Lung (tissue), 11 donors: ENCODE measurements at regions not wholly inside any gene's neighbourhood (a gene's known extent, or its start where the extent isn't known, plus 50 kb on each side); places are given as distances from the start of the nearest gene placed in this dataset.

Experiments
- ATAC-seq: fragments of 200-7000 bp; cut with Tn5 transposase; one replicate; pipeline ENCODE4 v1.9.1; 2020; ENCODE audit warnings: moderate number of reproducible peaks; ENCODE audit not compliant: insufficient read depth, low FRiP score
- DNase-seq, 3 donors: peaks; one replicate each; pipeline ENCODE4 v3.0.0-alpha.2; 2013 to 2017
- H3K27ac ChIP-seq, 2 donors: one replicate each; pipeline ENCODE4 v1.5.1; 2013; ENCODE audit warnings: mild to moderate bottlenecking in 2 of 2, moderate library complexity in 2 of 2, control low read depth in 1 of 2, inconsistent platforms in 1 of 2, low read depth in 1 of 2, low read length in 1 of 2
- H3K27me3 ChIP-seq, 3 donors: one replicate each; pipeline ENCODE4 v1.5.1; 2013; ENCODE audit warnings: low read length in 2 of 3; ENCODE audit not compliant: control insufficient read depth in 3 of 3, insufficient read depth in 3 of 3
- H3K36me3 ChIP-seq, 4 donors: one replicate each; pipeline ENCODE4 v1.5.1; 2013; ENCODE audit warnings: low read length in 4 of 4, mild to moderate bottlenecking in 1 of 4, moderate library complexity in 1 of 4; ENCODE audit not compliant: control insufficient read depth in 4 of 4, insufficient read depth in 4 of 4
- H3K4me1 ChIP-seq, 5 donors: one replicate each; pipeline ENCODE4 v1.5.1; 2013; ENCODE audit warnings: low read length in 5 of 5, mild to moderate bottlenecking in 2 of 5, moderate library complexity in 1 of 5; ENCODE audit not compliant: control insufficient read depth in 5 of 5, insufficient read depth in 5 of 5
- H3K4me3 ChIP-seq: one replicate; pipeline ENCODE4 v1.5.1; 2013; ENCODE audit warnings: mild to moderate bottlenecking, control low read depth, moderate library complexity
- H3K9ac ChIP-seq, 2 donors: one replicate each; pipeline ENCODE4 v1.5.1; 2013; ENCODE audit warnings: low read length in 2 of 2, control low read depth in 1 of 2; ENCODE audit not compliant: insufficient read depth in 1 of 2
- H3K9me3 ChIP-seq, 4 donors: one replicate each; pipeline ENCODE4 v1.5.1; 2013; ENCODE audit warnings: low read length in 3 of 4, mild to moderate bottlenecking in 1 of 4, moderate library complexity in 1 of 4; ENCODE audit not compliant: control insufficient read depth in 4 of 4, insufficient read depth in 3 of 4
- CTCF ChIP-seq: IDR thresholded peaks from 2 replicates; pipeline ENCODE4 v1.5.1; 2012; ENCODE audit warnings: mild to moderate bottlenecking; ENCODE audit errors: control extremely low read depth, extremely low read depth
- WGBS, 2 donors: extraction: QIAGEN DNeasy Blood & Tissue Kit; methylation state at CpG; one replicate each; pipeline ENCODE4 v1.1.7; 2013; 5-methylcytosine and 5-hydroxymethylcytosine counted together
- donor health status: control.
- donor health status: control.
- donor health status: Bipolar disorder and iron deficiency.
- donor health status: healthy.
- donor health status: DM: yes; HTN: yes; CAD: no.

- no peak overlapping the region for H3K9ac ChIP-seq
- H3K27me3 ChIP-seq = no peaks in the 10 kb centered on the region
- no peaks in the 10 kb centered on the region for H3K4me1 ChIP-seq
- ATAC-seq (no peak), DNase-seq (no peak)
- TF ChIP-seq CTCF = no peak
- WGBS, 2 donors = 88 to 90% methylated on average over 1 of the region's 1 CpG
- H3K36me3 ChIP-seq = no peaks in the 10 kb centered on the region
- peaks cover 0 to 24% (median 0%) of the 10 kb centered on the region in 4 donors for H3K9me3 ChIP-seq
- H3K4me3 ChIP-seq = no peak overlapping the region
- H3K27ac ChIP-seq = no peak overlapping the region
Measured at GRCh38 chr4:95982516-95982915, 142.6 kb downstream of the PDHA2 start.

GRCh38 chr4:95984081-95984480, 144.2 kb downstream of the PDHA2 start:
- Histone ChIP-seq H3K27me3 (peaks cover 0 to 3% (median 0%) of the 10 kb centered on the region in 3 donors), H3K27ac (no peak overlapping the region), H3K4me1 (no peaks in the 10 kb centered on the region), H3K9ac (no peak overlapping the region), H3K36me3 (no peaks in the 10 kb centered on the region), H3K9me3 (peaks cover 0 to 24% (median 0%) of the 10 kb centered on the region in 4 donors), H3K4me3 (no peak overlapping the region)
- ATAC-seq = no peak
- 73 to 85% methylated on average over 6 of the region's 6 CpGs for WGBS, 2 donors
- DNase-seq = no peak
- TF ChIP-seq CTCF = no peak

- no peaks in the 10 kb centered on the region for H3K4me1 ChIP-seq
- peaks cover 0 to 21% (median 0%) of the 10 kb centered on the region in 4 donors for H3K9me3 ChIP-seq
- no peak for ATAC-seq
- no peaks in the 10 kb centered on the region for H3K36me3 ChIP-seq
- no peak overlapping the region for H3K27ac ChIP-seq
- 80 to 90% methylated on average over 4 of the region's 4 CpGs for WGBS, 2 donors
- H3K9ac ChIP-seq = no peak overlapping the region
- peaks cover 0 to 3% (median 0%) of the 10 kb centered on the region in 3 donors for H3K27me3 ChIP-seq
- no peak for TF ChIP-seq CTCF
- DNase-seq = no peak
- H3K4me3 ChIP-seq = no peak overlapping the region
Measured at GRCh38 chr4:95985051-95985450, 145.2 kb downstream of the PDHA2 start.
